ENCODE measurements at regions not wholly inside any gene's neighbourhood (a gene's known extent, or its start where the extent isn't known, plus 50 kb on each side); places are given as distances from the start of the nearest gene placed in this dataset.

DNA sequence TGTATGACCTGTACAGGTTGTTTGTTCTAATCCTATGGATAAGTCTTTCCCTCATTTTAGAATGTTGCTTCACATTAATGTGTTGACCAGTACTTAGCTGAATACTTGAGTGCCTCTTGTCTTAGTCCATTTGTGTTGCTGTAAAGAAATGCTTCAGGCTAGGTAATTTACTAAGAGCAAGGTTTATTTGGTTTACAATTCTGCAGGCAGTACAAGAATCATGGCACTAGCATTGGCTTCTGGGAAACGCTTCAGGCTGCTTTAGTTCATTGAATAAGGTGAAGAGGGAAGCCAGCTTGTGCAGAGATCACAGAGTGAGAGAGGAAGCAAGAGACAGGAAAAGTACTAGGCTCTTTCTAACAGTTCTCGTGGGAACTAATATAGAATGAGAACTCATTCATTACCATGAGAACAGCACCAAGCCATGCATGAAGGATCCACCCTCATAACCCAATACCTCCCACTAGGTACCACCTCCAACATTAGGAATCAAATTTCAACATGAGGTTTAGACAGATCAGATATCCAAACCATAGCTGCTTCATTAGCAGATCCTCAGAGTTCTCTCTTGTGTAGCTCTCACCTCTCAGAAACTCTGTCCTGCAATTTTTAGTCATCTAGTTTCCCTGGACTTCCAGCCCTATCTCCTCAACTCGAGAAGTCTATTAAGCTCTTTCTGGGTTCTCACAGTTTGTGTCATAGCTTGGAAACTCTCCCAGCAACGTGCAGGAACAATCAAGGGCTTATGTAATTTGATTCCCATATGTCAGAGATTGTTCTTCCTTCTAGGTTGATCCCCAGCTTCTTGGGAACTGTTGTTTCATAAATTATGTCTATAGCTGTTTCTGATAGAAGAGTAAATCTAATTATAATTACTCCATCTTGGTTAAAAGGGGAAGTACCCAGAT, 2082.3 kb upstream of the CELF4 start:
- TF ChIP-seq CTCF (conservative IDR thresholded peaks at IDR 0.05), result no peak
- H3K27ac ChIP-seq, result no peak overlapping the region

- no peak overlapping the region for H3K27ac ChIP-seq
- TF ChIP-seq CTCF (conservative IDR thresholded peaks at IDR 0.05), result no peak
These were observed 2072.6 kb upstream of the CELF4 start for GRCh38 chr18:39638224-39638623.

DNA sequence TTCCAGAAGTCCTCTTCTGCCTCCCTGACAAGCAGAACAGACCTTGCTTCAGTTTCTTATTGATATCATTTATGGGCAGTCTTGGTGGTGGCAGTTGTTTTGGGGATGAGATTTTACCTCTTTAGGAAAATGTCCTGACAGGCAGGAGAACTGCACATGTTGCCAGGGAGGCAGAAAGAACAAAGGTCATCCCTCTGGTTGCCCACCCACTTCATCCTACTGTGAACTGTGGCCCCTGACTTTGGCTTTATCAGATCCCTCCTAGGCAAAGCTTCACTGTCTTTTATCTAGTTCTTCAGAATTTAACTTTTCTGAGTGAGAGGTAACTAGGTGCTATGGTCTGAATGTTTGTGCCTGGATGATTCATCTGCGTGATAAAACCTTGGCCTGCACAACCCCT, 2071.3 kb upstream of the CELF4 start:
- H3K27ac ChIP-seq, result peak overlapping the region; percentile 5; the same call in 1 of the 2 replicates
- no peak for TF ChIP-seq CTCF (conservative IDR thresholded peaks at IDR 0.05)

DNA sequence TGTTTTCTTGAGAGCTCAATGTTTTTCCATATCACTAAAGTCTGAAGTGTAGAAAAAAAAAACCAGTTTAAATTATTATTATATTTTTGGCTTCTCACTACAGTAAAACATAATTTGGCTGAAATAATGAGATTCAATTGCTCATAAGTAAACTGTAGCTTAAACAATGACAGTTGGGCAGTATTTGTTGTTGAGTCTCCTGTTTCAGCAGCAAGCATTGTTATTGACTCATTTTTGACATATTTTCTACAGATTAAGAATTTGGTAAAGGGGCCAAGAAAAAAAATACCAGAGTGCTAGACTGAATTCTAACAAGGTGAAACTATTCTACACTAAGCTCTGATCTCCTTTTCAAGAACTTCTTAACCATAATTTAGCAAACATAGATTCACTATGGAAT, 2070.4 kb upstream of the CELF4 start:
- H3K27ac ChIP-seq, result no peak overlapping the region; the same call in 1 of the 2 replicates
- TF ChIP-seq CTCF (conservative IDR thresholded peaks at IDR 0.05), result no peak

GRCh38 chr18:39635192-39635591, 2069.6 kb upstream of the CELF4 start:
- no peak overlapping the region for H3K27ac ChIP-seq
- TF ChIP-seq CTCF (conservative IDR thresholded peaks at IDR 0.05), result no peak

DNA sequence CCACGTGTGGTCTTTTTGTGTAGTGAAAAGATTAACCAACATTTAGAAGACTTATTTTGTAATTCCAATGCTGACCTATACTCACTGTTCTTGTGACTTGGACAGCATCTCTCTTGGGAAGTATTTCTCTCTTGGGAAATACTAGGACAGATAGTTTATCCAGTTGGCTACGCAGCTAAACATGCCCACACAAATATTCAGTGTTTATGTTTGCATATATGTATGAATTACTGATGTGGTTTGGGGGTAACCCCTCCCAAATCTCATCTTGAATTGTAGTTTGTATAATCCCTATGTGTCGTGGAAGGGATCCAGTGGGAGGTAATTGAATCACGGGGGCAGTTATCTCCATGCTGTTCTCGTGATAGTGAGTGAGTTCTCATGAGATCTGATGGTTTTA, 2062.3 kb upstream of the CELF4 start:
- TF ChIP-seq CTCF (conservative IDR thresholded peaks at IDR 0.05), result no peak
- no peak overlapping the region for H3K27ac ChIP-seq

DNA sequence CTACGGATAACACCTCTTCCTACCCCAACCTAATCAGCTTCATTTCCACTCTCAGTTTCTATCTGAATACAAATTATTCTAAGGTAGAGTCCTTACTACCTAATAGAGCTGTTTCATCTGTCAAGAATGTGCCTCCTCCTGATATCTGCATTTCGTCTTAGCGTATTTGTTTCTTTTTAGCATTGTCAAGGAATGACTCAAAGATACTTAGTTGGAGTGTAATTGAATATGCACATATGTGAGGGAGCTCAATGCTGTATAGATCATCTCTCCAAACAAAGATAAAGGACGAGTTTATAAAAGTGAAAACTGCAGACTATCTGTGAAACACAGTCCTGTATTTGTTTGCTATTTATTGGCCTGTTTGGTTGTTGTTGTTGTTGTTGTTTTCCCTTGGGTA, 2059.4 kb upstream of the CELF4 start:
- no peak overlapping the region for H3K27ac ChIP-seq
- TF ChIP-seq CTCF (conservative IDR thresholded peaks at IDR 0.05), result no peak

Data from VCaP (cell line).